ENCODE measurements at regions not wholly inside any gene's neighbourhood (a gene's known extent, or its start where the extent isn't known, plus 50 kb on each side); places are given as distances from the start of the nearest gene placed in this dataset.

DNA sequence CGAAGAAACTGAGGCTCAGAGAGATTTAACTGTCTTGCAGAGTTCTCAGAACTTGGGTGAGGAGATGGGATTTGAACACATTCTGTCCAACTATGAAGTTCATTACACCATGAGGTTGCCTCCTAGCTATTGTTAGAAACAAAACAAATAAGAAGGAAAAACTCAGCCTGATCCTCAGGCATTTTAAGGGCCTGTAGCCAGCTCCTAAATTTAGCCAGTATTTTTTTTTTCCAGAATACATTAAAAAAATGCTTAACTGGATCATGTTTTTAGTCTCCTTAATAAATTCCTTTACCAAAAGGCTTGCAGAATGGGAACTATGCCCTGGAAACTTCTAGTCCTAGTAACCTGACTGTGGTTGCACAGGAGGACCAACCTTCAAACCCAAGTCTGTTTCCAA is 212.0 kb downstream of the CSNK2A3 start:
- intact Hi-C loops (cut with micrococcal nuclease) = no loop called here
- H3K27me3 ChIP-seq (ENCODE audit: insufficient read depth, low read length) = no peaks in the 10 kb centered on the region
- Mint-ChIP-seq H3K4me3 (no peak overlapping the region), H3K9me3 (no peaks in the 10 kb centered on the region), H3K27me3 (no peaks in the 10 kb centered on the region), H3K4me1 (peaks cover 13 to 21% (median 18%) of the 10 kb centered on the region in 4 donors), H3K27ac (no peak overlapping the region), H3K36me3 (no peaks in the 10 kb centered on the region)
- H3K4me1 ChIP-seq (ENCODE audit: insufficient read depth, low read length) = peaks cover 14% of the 10 kb centered on the region
- POLR2A ChIA-PET (ENCODE audit: partially characterized antibody) = interaction anchor here (3.2 kb wide), 1 partner anchor 8 kb away, joined by 20 read pairs; no protein-coding TSS in a partner anchor
- no peaks in the 10 kb centered on the region for H3K9me3 ChIP-seq (ENCODE audit: control insufficient read depth in 1 of 2, low read length in 2 of 2)
- no peak for DNase-seq
- CTCF ChIA-PET (ENCODE audit: partially characterized antibody) = interaction anchor here (0.7 to 5.5 kb wide), 5 partner anchors 8 to 113 kb away, joined by 3 to 35 read pairs (median 4); no protein-coding TSS in a partner anchor
- H3K4me3 ChIP-seq (ENCODE audit: low read length in 2 of 2) = no peak overlapping the region
- H3K36me3 ChIP-seq (ENCODE audit: insufficient read depth, low read length) = no peaks in the 10 kb centered on the region
- H3K27ac ChIP-seq (ENCODE audit: low read depth, low read length) = no peak overlapping the region

DNA sequence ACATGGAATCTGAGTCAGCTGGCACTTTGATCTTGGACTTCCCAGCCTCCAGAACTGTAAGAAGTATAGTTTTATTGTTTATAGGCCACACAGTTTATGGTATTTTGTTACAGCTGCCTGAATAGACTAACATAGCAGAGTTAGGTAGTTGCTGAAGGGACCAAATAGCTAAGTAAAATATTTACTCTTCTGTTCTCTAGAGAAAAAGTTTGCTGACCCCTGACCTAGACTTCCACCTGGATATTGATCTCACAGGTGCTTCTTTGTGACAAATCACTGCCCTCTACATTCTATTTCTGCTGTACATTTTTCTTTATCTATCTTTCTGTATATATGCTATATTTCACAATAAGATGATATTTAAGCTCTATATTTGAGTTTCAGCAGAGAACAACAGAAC is 212.5 kb downstream of the CSNK2A3 start:
- Mint-ChIP-seq H3K9me3 (no peaks in the 10 kb centered on the region), H3K4me1 (peaks cover 13 to 22% (median 19%) of the 10 kb centered on the region in 4 donors), H3K4me3 (no peak overlapping the region), H3K27me3 (no peaks in the 10 kb centered on the region), H3K36me3 (no peaks in the 10 kb centered on the region), H3K27ac (peak overlapping the region in 1 of 7 donors; percentile 22)
- Histone ChIP-seq H3K4me3 (ENCODE audit: low read length in 2 of 2) (no peak overlapping the region), H3K36me3 (ENCODE audit: insufficient read depth, low read length) (no peaks in the 10 kb centered on the region), H3K27me3 (ENCODE audit: insufficient read depth, low read length) (no peaks in the 10 kb centered on the region), H3K4me1 (ENCODE audit: insufficient read depth, low read length) (peaks cover 14% of the 10 kb centered on the region), H3K27ac (ENCODE audit: low read depth, low read length) (no peak overlapping the region), H3K9me3 (ENCODE audit: control insufficient read depth in 1 of 2, low read length in 2 of 2) (no peaks in the 10 kb centered on the region)
- ChIA-PET CTCF (ENCODE audit: partially characterized antibody) (interaction anchor here (0.7 to 5.5 kb wide), 4 partner anchors 9 to 113 kb away, joined by 3 to 35 read pairs (median 8); no protein-coding TSS in a partner anchor), POLR2A (ENCODE audit: partially characterized antibody) (interaction anchor here (0.9 to 3.2 kb wide), 2 partner anchors 9 to 31 kb away, joined by 3 to 20 read pairs; no protein-coding TSS in a partner anchor)
- no peak for DNase-seq
- intact Hi-C loops (cut with micrococcal nuclease) = no loop called here

- peaks cover 0 to 4% of the 10 kb centered on the region in 2 donors for H3K27me3 Mint-ChIP-seq
- Histone ChIP-seq H3K36me3 (ENCODE audit: insufficient read depth, low read length) (no peaks in the 10 kb centered on the region), H3K4me3 (ENCODE audit: low read length in 2 of 2) (no peak overlapping the region), H3K27ac (ENCODE audit: low read depth, low read length) (no peak overlapping the region), H3K27me3 (ENCODE audit: insufficient read depth, low read length) (no peaks in the 10 kb centered on the region), H3K9me3 (ENCODE audit: control insufficient read depth in 1 of 2, low read length in 2 of 2) (no peaks in the 10 kb centered on the region), H3K4me1 (ENCODE audit: insufficient read depth, low read length) (peaks cover 14% of the 10 kb centered on the region)
- peaks cover 0 to 1% (median 0%) of the 10 kb centered on the region in 8 donors for H3K9me3 Mint-ChIP-seq
- no peaks in the 10 kb centered on the region for H3K36me3 Mint-ChIP-seq
- H3K4me1 Mint-ChIP-seq = peaks cover 13 to 22% (median 18%) of the 10 kb centered on the region in 4 donors
- ChIA-PET POLR2A (ENCODE audit: partially characterized antibody) (interaction anchor here (0.7 to 1.2 kb wide), 2 partner anchors 12 to 16 kb away, joined by 4 to 15 read pairs; no protein-coding TSS in a partner anchor), CTCF (ENCODE audit: partially characterized antibody) (interaction anchor here (1.0 to 5.5 kb wide), 5 partner anchors 12 to 109 kb away, joined by 3 to 35 read pairs (median 8); no protein-coding TSS in a partner anchor)
- DNase-seq = peak in 4 of 5 donors; percentile 26 to 36 (median 34)
- intact Hi-C loops (cut with micrococcal nuclease) = loop anchor here (1.0 kb wide), 1 partner anchor 13 kb away; no protein-coding TSS in a partner anchor
- peak overlapping the region; percentile 23 to 87 (median 49) for H3K27ac Mint-ChIP-seq
- H3K4me3 Mint-ChIP-seq = peak overlapping the region in 7 of 8 donors; percentile 14 to 63 (median 49)
These were observed 215.7 kb downstream of the CSNK2A3 start for GRCh38 chr11:11137339-11137738.

GRCh38 chr11:11135820-11136476 is 217.1 kb downstream of the CSNK2A3 start:
- CTCF ChIA-PET (ENCODE audit: partially characterized antibody) = interaction anchor here (2.2 to 5.5 kb wide), 2 partner anchors 14 to 21 kb away, joined by 8 to 35 read pairs; no protein-coding TSS in a partner anchor
- Mint-ChIP-seq H3K36me3 (no peaks in the 10 kb centered on the region), H3K27me3 (peaks cover 1 to 6% of the 10 kb centered on the region in 2 donors), H3K4me3 (peak overlapping the region in 1 of 8 donors; percentile 40), H3K27ac (peak overlapping the region in 1 of 7 donors; percentile 42), H3K9me3 (peaks cover 0 to 1% (median 0%) of the 10 kb centered on the region in 8 donors), H3K4me1 (peaks cover 13 to 22% (median 18%) of the 10 kb centered on the region in 4 donors)
- DNase-seq = no peak
- no peaks in the 10 kb centered on the region for H3K27me3 ChIP-seq (ENCODE audit: insufficient read depth, low read length)
- H3K4me1 ChIP-seq (ENCODE audit: insufficient read depth, low read length) = peaks cover 14% of the 10 kb centered on the region
- H3K36me3 ChIP-seq (ENCODE audit: insufficient read depth, low read length) = no peaks in the 10 kb centered on the region
- no peaks in the 10 kb centered on the region for H3K9me3 ChIP-seq (ENCODE audit: control insufficient read depth in 1 of 2, low read length in 2 of 2)
- POLR2A ChIA-PET (ENCODE audit: partially characterized antibody) = no interaction called here
- no peak overlapping the region for H3K4me3 ChIP-seq (ENCODE audit: low read length in 2 of 2)
- H3K27ac ChIP-seq (ENCODE audit: low read depth, low read length) = no peak overlapping the region
- intact Hi-C loops (cut with micrococcal nuclease) = no loop called here

- Histone ChIP-seq H3K27ac (ENCODE audit: low read depth, low read length) (no peak overlapping the region), H3K36me3 (ENCODE audit: insufficient read depth, low read length) (no peaks in the 10 kb centered on the region), H3K4me1 (ENCODE audit: insufficient read depth, low read length) (no peaks in the 10 kb centered on the region), H3K9me3 (ENCODE audit: control insufficient read depth in 1 of 2, low read length in 2 of 2) (no peaks in the 10 kb centered on the region), H3K27me3 (ENCODE audit: insufficient read depth, low read length) (no peaks in the 10 kb centered on the region), H3K4me3 (ENCODE audit: low read length in 2 of 2) (no peak overlapping the region)
- ChIA-PET CTCF (ENCODE audit: partially characterized antibody) (no interaction called here), POLR2A (ENCODE audit: partially characterized antibody) (no interaction called here)
- Mint-ChIP-seq H3K27me3 (peaks cover 4 to 19% of the 10 kb centered on the region in 2 donors), H3K36me3 (no peaks in the 10 kb centered on the region), H3K9me3 (peaks cover 0 to 10% (median 3%) of the 10 kb centered on the region in 8 donors), H3K4me1 (no peaks in the 10 kb centered on the region), H3K4me3 (no peak overlapping the region), H3K27ac (no peak overlapping the region)
- DNase-seq = no peak
- intact Hi-C loops (cut with micrococcal nuclease) = loop anchor here (5.0 kb wide), 1 partner anchor 47 kb away; no protein-coding TSS in a partner anchor
These were observed 223.9 kb downstream of the CSNK2A3 start for GRCh38 chr11:11129118-11129517.

GRCh38 chr11:11125618-11126017 is 227.4 kb downstream of the CSNK2A3 start:
- H3K9me3 Mint-ChIP-seq = peaks cover 0 to 10% (median 3%) of the 10 kb centered on the region in 8 donors
- ChIA-PET POLR2A (ENCODE audit: partially characterized antibody) (no interaction called here), CTCF (ENCODE audit: partially characterized antibody) (interaction anchor here (2.2 kb wide), 1 partner anchor 23 kb away, joined by 5 read pairs; no protein-coding TSS in a partner anchor)
- intact Hi-C loops (cut with micrococcal nuclease) = loop anchor here (5.0 kb wide), 1 partner anchor 43 kb away; no protein-coding TSS in a partner anchor
- H3K36me3 Mint-ChIP-seq = no peaks in the 10 kb centered on the region
- Histone ChIP-seq H3K9me3 (ENCODE audit: control insufficient read depth in 1 of 2, low read length in 2 of 2) (no peaks in the 10 kb centered on the region), H3K36me3 (ENCODE audit: insufficient read depth, low read length) (no peaks in the 10 kb centered on the region), H3K27ac (ENCODE audit: low read depth, low read length) (no peak overlapping the region), H3K27me3 (ENCODE audit: insufficient read depth, low read length) (no peaks in the 10 kb centered on the region), H3K4me3 (ENCODE audit: low read length in 2 of 2) (no peak overlapping the region), H3K4me1 (ENCODE audit: insufficient read depth, low read length) (no peaks in the 10 kb centered on the region)
- DNase-seq = no peak
- no peaks in the 10 kb centered on the region for H3K4me1 Mint-ChIP-seq
- H3K27ac Mint-ChIP-seq = no peak overlapping the region
- H3K27me3 Mint-ChIP-seq = peaks cover 3 to 13% of the 10 kb centered on the region in 2 donors
- no peak overlapping the region for H3K4me3 Mint-ChIP-seq

DNA sequence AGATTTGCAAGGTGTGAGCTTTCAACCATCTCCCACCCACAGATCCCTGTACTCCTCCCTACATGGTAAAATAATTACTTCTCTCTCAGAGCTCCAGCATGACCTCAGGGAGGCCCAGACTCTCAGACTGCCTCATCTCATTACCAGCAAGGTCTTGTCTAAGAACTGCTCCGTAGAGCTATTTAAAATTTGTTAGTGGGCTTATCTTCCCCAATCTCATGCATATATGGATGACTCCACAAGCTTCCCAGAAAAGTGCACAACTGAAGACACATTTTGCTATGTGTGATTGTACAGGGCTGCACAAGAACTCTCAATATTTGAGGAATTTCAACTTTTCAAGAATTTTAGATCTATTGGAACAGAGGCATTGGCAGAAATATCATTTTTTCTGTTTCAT is 230.3 kb downstream of the CSNK2A3 start:
- intact Hi-C loops (cut with micrococcal nuclease) = no loop called here
- no peak overlapping the region for H3K4me3 Mint-ChIP-seq
- no peaks in the 10 kb centered on the region for H3K4me1 ChIP-seq (ENCODE audit: insufficient read depth, low read length)
- H3K4me3 ChIP-seq (ENCODE audit: low read length in 2 of 2) = no peak overlapping the region
- H3K36me3 Mint-ChIP-seq = no peaks in the 10 kb centered on the region
- no peaks in the 10 kb centered on the region for H3K36me3 ChIP-seq (ENCODE audit: insufficient read depth, low read length)
- no peaks in the 10 kb centered on the region for H3K9me3 Mint-ChIP-seq
- peaks cover 0 to 6% of the 10 kb centered on the region in 2 donors for H3K27me3 Mint-ChIP-seq
- ChIA-PET CTCF (ENCODE audit: partially characterized antibody) (no interaction called here), POLR2A (ENCODE audit: partially characterized antibody) (no interaction called here)
- no peaks in the 10 kb centered on the region for H3K27me3 ChIP-seq (ENCODE audit: insufficient read depth, low read length)
- H3K9me3 ChIP-seq (ENCODE audit: control insufficient read depth in 1 of 2, low read length in 2 of 2) = no peaks in the 10 kb centered on the region
- DNase-seq = no peak
- no peaks in the 10 kb centered on the region for H3K4me1 Mint-ChIP-seq
- no peak overlapping the region for H3K27ac ChIP-seq (ENCODE audit: low read depth, low read length)
- H3K27ac Mint-ChIP-seq = no peak overlapping the region
